GM20431 (cell line): ENCODE measurements at regions not wholly inside any gene's neighbourhood (a gene's known extent, or its start where the extent isn't known, plus 50 kb on each side); places are given as distances from the start of the nearest gene placed in this dataset.

Source experiments
- in situ Hi-C: fragments of 300-500 bp; cut with MseI, MboI; formaldehyde crosslinking; loops from one replicate; pipeline ENCODE4 v1.15.0; 2020; ENCODE audit warnings: low sequenced_read_pairs; ENCODE audit not compliant: unreplicated experiment

GRCh38 chr15:95595759-95596158 is 734.7 kb upstream of the NR2F2 start:
- in situ Hi-C loops, result no loop called here

- in situ Hi-C loops, result no loop called here
Observed at GRCh38 chr15:95596496-95596895, 734.0 kb upstream of the NR2F2 start.

- in situ Hi-C loops, result no loop called here
Observed at GRCh38 chr15:95598251-95598855, 732.1 kb upstream of the NR2F2 start.

- in situ Hi-C loops, result no loop called here
Observed at GRCh38 chr15:95600367-95600766, 730.1 kb upstream of the NR2F2 start.

GRCh38 chr15:95600884-95601283 is 729.6 kb upstream of the NR2F2 start:
- in situ Hi-C loops, result no loop called here

GRCh38 chr15:95601525-95601924 is 729.0 kb upstream of the NR2F2 start:
- in situ Hi-C loops, result no loop called here

- in situ Hi-C loops, result no loop called here
Observed at GRCh38 chr15:95603802-95604201, 726.7 kb upstream of the NR2F2 start.

- in situ Hi-C loops, result no loop called here
Observed at GRCh38 chr15:95604634-95605036, 725.9 kb upstream of the NR2F2 start.

GRCh38 chr15:95605098-95605497 is 725.4 kb upstream of the NR2F2 start:
- in situ Hi-C loops, result no loop called here

GRCh38 chr15:95606551-95606950 is 723.9 kb upstream of the NR2F2 start:
- in situ Hi-C loops, result no loop called here

- in situ Hi-C loops, result no loop called here
Observed at GRCh38 chr15:95608371-95608770, 722.1 kb upstream of the NR2F2 start.

- in situ Hi-C loops, result no loop called here
Observed at GRCh38 chr15:95609096-95609495, 721.4 kb upstream of the NR2F2 start.

- in situ Hi-C loops, result no loop called here
Observed at GRCh38 chr15:95610945-95611344, 719.6 kb upstream of the NR2F2 start.

- in situ Hi-C loops, result no loop called here
Observed at GRCh38 chr15:95615436-95615835, 715.1 kb upstream of the NR2F2 start.

GRCh38 chr15:95616306-95616705 is 714.2 kb upstream of the NR2F2 start:
- in situ Hi-C loops, result no loop called here

GRCh38 chr15:95620934-95621579 is 709.4 kb upstream of the NR2F2 start:
- in situ Hi-C loops, result no loop called here

GRCh38 chr15:95622843-95623242 is 707.7 kb upstream of the NR2F2 start:
- in situ Hi-C loops, result no loop called here

GRCh38 chr15:95624100-95624499 is 706.4 kb upstream of the NR2F2 start:
- in situ Hi-C loops, result no loop called here

GRCh38 chr15:95624616-95625361 is 705.7 kb upstream of the NR2F2 start:
- in situ Hi-C loops, result no loop called here

GRCh38 chr15:95626501-95627361 is 703.8 kb upstream of the NR2F2 start:
- in situ Hi-C loops, result no loop called here
